Activated CD4-positive, alpha-beta memory T cell treated with anti-CD3 and anti-CD28 coated beads for 36 hours (primary cell): ENCODE measurements at regions not wholly inside any gene's neighbourhood (a gene's known extent, or its start where the extent isn't known, plus 50 kb on each side); places are given as distances from the start of the nearest gene placed in this dataset.

ENCODE experiments used
- CTCF ChIA-PET: fragments of 350-600 bp; sonication (Branson Sonifier 250); formaldehyde crosslinking; loops from one replicate; lab custom pipeline; 2021; ENCODE audit warnings: antibody characterized with exemption, inconsistent platforms; lab: Charles Lee
- POLR2A ChIA-PET: fragments of 350-600 bp; sonication (Branson Sonifier 250); formaldehyde crosslinking; loops from one replicate; lab custom pipeline; 2021; ENCODE audit warnings: antibody characterized with exemption; lab: Charles Lee
- DNase-seq: peaks from one replicate; pipeline ENCODE4 v3.0.0-alpha.2; 2020
- H3K27ac Mint-ChIP-seq: one replicate; pipeline ENCODE4 v1.8.0; 2021; ENCODE audit warnings: mixed read lengths
- H3K27me3 Mint-ChIP-seq: one replicate; pipeline ENCODE4 v1.8.0; 2021; ENCODE audit warnings: mixed read lengths
- H3K36me3 Mint-ChIP-seq: one replicate; pipeline ENCODE4 v1.8.0; 2021; ENCODE audit warnings: mixed read lengths
- H3K4me1 Mint-ChIP-seq: one replicate; pipeline ENCODE4 v1.8.0; 2021; ENCODE audit warnings: low read depth, mixed read lengths
- H3K4me3 Mint-ChIP-seq: one replicate; pipeline ENCODE4 v1.8.0; 2021; ENCODE audit warnings: mild to moderate bottlenecking, mixed read lengths
- H3K9me3 Mint-ChIP-seq: one replicate; pipeline ENCODE4 v1.8.0; 2021; ENCODE audit warnings: mixed read lengths
- intact Hi-C: fragments of 100-400 bp; cut with micrococcal nuclease; formaldehyde crosslinking; loops from one replicate; pipeline ENCODE4 v1.15.1; 2023

DNA sequence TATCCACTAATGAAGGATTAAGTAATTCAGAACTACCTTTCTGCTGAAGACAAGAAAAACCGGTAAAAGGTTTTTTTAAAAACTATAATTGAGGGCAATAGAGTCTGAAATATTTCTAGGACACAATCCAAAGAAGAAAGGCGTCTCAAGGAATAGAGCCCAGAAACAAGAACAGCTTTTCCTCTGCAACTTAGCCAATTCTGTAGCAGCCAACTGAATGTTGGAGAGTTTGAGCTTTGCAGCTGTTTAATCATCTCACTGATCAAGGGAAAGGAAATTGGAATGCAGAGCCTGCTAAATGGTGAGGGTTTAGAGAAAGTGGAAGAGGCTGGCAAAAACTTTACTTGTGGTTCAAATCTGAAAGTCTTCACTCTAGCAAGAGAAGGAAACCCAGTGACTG lies 818.9 kb downstream of the KCNT2 start:
- intact Hi-C loops = no loop called here
- no peaks in the 10 kb centered on the region for H3K4me1 Mint-ChIP-seq
- no peaks in the 10 kb centered on the region for H3K9me3 Mint-ChIP-seq
- H3K27me3 Mint-ChIP-seq = no peaks in the 10 kb centered on the region
- H3K27ac Mint-ChIP-seq = no peak overlapping the region
- POLR2A ChIA-PET = no interaction called here
- H3K4me3 Mint-ChIP-seq = no peak overlapping the region
- CTCF ChIA-PET = no interaction called here
- DNase-seq = no peak
- H3K36me3 Mint-ChIP-seq = no peaks in the 10 kb centered on the region

DNA sequence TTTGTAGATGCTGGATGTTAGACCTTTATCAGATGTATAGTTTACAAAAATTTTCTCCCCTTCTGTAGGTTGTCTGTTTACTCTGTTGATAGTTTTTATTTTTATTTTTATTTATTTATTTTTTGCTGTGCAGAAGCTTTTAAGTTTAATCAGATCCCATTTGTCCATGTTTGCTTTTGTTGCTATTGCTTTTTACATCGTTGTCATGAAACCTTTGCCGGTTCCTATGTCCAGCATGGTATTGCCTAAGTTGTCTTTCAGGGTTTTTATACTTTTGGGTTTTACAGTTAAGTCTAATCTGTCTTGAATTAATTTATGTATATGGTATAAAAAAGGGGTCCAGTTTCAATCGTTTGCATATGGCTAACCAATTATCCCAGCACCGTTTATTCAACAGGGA lies 819.5 kb downstream of the KCNT2 start:
- Mint-ChIP-seq H3K36me3 (no peaks in the 10 kb centered on the region), H3K9me3 (no peaks in the 10 kb centered on the region)
- intact Hi-C loops = no loop called here

DNA sequence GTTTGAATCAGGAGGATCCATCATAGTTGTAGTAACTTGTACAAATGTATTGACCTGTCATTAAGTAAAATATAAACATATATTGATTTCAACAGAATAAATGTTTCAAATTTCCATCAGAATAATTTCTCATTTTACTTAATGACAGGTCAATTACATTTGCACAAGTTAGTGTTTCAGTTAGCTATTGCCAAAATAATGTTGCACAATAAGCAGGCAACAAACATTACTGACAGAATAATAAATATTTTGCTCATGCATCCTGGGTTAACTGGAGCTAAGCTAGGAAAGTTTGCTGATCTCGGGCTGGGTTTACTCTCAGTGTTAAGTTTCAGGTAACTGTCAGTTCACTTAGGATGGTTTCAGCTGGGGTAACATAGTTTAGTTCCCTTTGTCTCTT lies 822.4 kb downstream of the KCNT2 start:
- DNase-seq = no peak
- POLR2A ChIA-PET = no interaction called here
- H3K4me3 Mint-ChIP-seq = no peak overlapping the region
- no peaks in the 10 kb centered on the region for H3K36me3 Mint-ChIP-seq
- intact Hi-C loops = no loop called here
- H3K9me3 Mint-ChIP-seq = no peaks in the 10 kb centered on the region
- H3K27ac Mint-ChIP-seq = no peak overlapping the region
- no peaks in the 10 kb centered on the region for H3K27me3 Mint-ChIP-seq
- CTCF ChIA-PET = no interaction called here
- no peaks in the 10 kb centered on the region for H3K4me1 Mint-ChIP-seq

More for the DNA sequence above, 819.5 kb downstream of the KCNT2 start:
- Mint-ChIP-seq H3K27me3 (no peaks in the 10 kb centered on the region), H3K4me1 (no peaks in the 10 kb centered on the region), H3K4me3 (no peak overlapping the region), H3K27ac (no peak overlapping the region)
- ChIA-PET POLR2A (no interaction called here), CTCF (no interaction called here)
- DNase-seq = no peak

DNA sequence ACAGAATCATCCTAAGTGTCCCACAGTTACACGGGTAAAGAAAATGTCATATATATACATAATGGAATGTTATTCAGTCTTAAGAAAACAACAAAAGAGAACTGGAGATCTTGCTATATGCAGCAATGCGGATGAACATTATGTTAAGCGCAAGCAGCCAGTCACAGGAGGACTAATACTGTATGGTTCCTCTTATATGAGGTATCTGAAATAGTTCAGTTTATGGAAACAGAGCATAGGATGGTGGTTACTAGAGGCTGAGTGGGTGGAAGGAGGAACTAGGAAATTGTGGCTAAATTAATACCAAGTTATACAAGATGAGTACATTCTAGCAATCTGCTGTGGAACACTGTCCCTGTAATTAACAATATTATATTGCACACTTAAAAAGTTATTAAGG lies 834.3 kb downstream of the KCNT2 start:
- POLR2A ChIA-PET = no interaction called here

DNA sequence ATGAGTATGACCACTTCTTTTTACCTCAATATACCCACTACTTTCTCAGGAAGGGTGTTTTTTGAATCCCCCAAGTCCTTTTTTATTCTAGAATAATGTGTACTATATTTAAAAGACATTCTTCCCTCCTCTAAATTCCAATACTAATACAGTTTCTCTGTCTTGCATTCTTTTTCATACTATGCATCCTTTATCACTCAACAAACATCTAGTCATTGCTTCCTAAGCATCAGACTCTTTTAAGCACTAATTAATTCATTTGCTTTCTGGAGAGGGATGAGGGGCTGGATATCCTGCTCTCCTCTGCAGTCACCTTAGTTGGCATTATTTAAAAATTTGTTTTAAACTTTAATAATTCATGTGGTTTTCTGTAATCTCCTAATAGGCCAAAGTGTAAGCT lies 838.8 kb downstream of the KCNT2 start:
- Mint-ChIP-seq H3K27ac (no peak overlapping the region), H3K9me3 (no peaks in the 10 kb centered on the region), H3K4me1 (no peaks in the 10 kb centered on the region), H3K36me3 (no peaks in the 10 kb centered on the region), H3K27me3 (no peaks in the 10 kb centered on the region), H3K4me3 (no peak overlapping the region)
- DNase-seq = no peak
- CTCF ChIA-PET = no interaction called here
- intact Hi-C loops = no loop called here
- POLR2A ChIA-PET = no interaction called here

More for the DNA sequence above, 834.3 kb downstream of the KCNT2 start:
- H3K4me1 Mint-ChIP-seq = no peaks in the 10 kb centered on the region
- no peak for DNase-seq
- no peaks in the 10 kb centered on the region for H3K36me3 Mint-ChIP-seq
- intact Hi-C loops = no loop called here
- no peaks in the 10 kb centered on the region for H3K27me3 Mint-ChIP-seq
- H3K4me3 Mint-ChIP-seq = no peak overlapping the region
- H3K27ac Mint-ChIP-seq = no peak overlapping the region
- no peaks in the 10 kb centered on the region for H3K9me3 Mint-ChIP-seq
- CTCF ChIA-PET = no interaction called here

DNA sequence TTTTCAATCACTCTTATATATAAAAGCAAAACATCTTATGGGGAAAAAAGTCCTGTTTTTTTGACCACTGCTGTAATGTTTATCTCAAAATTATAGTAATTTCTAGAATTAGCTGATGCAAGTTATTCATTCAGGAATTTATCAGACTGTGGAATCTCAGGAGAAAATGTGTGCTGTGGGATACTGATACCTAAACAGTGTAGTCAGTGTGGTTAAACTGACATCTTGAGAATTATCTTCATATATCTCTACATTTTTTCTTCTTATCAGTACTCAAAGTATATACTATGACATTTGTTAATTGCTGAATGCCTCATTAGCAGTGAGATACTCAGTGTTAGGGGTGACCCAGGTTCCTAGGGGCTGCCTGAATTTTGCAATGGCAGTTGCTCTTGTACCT lies 839.3 kb downstream of the KCNT2 start:
- no peaks in the 10 kb centered on the region for H3K27me3 Mint-ChIP-seq
- no peak for DNase-seq
- ChIA-PET CTCF (no interaction called here), POLR2A (no interaction called here)
- no peak overlapping the region for H3K27ac Mint-ChIP-seq
- intact Hi-C loops = no loop called here
- no peaks in the 10 kb centered on the region for H3K9me3 Mint-ChIP-seq
- no peaks in the 10 kb centered on the region for H3K4me1 Mint-ChIP-seq
- no peak overlapping the region for H3K4me3 Mint-ChIP-seq
- no peaks in the 10 kb centered on the region for H3K36me3 Mint-ChIP-seq

DNA sequence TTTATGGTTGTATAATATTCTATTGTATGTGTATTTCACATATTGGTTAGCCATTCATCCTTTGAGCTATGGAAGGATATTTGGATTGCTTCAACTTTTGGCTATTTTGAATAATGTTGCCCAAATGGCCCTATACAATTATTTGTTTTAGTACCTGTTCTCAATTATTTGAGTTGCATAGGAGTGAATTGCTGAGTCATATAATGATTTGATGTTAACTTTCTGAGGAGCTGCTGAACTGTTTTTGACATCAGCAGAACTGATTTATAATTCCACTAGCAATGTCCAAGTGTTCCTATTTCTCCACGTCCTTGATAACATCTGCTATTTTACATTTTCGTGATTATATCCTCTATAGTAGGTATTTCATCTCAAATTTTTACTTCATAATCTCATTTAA lies 839.9 kb downstream of the KCNT2 start:
- POLR2A ChIA-PET = no interaction called here
- H3K4me1 Mint-ChIP-seq = no peaks in the 10 kb centered on the region
- no peaks in the 10 kb centered on the region for H3K27me3 Mint-ChIP-seq
- CTCF ChIA-PET = no interaction called here
- H3K9me3 Mint-ChIP-seq = no peaks in the 10 kb centered on the region
- intact Hi-C loops = no loop called here
- H3K36me3 Mint-ChIP-seq = no peaks in the 10 kb centered on the region
- no peak overlapping the region for H3K27ac Mint-ChIP-seq
- no peak overlapping the region for H3K4me3 Mint-ChIP-seq
- DNase-seq = no peak

DNA sequence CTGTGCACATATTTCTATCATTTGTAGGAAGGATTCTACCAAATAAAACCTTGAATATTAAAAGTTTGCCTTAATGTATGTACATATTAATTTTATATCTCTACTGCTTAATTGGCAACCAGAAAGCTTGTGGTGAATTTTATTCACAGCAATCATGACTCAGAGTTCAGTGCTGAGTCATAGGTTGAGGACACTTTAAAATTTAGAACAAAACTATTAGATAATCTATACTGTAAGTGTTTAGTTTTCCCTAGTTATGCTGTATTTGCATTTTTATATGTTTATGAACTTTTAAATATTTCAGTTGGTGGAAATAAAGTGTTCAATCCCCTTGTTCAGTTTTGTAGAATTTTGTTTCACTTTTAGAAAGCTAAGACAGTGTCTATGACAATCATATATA lies 841.5 kb downstream of the KCNT2 start:
- Mint-ChIP-seq H3K4me1 (no peaks in the 10 kb centered on the region), H3K36me3 (no peaks in the 10 kb centered on the region), H3K27ac (no peak overlapping the region), H3K27me3 (no peaks in the 10 kb centered on the region), H3K9me3 (no peaks in the 10 kb centered on the region), H3K4me3 (no peak overlapping the region)
- ChIA-PET CTCF (no interaction called here), POLR2A (no interaction called here)
- intact Hi-C loops = no loop called here
- DNase-seq = no peak

DNA sequence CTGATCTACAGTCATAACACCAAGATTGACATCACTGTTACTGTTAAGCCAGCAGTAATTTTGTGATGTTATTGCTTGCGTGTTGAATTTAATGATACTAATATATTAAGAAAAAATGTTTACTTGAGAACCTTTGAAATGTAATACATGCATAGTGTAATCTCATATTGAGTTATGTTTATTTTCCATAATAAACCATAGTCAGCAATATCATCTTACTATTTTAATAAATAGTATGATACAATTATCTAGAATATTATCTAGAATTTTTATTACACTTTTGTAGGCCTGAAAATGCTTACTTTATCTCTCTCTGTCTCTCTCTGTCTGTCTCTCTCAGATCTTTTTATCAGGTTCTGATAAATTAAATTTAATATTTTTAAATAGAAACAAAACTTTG lies 843.1 kb downstream of the KCNT2 start:
- H3K36me3 Mint-ChIP-seq = no peaks in the 10 kb centered on the region
- ChIA-PET POLR2A (no interaction called here), CTCF (no interaction called here)
- no peak for DNase-seq
- no peak overlapping the region for H3K27ac Mint-ChIP-seq
- intact Hi-C loops = no loop called here
- no peaks in the 10 kb centered on the region for H3K4me1 Mint-ChIP-seq
- H3K27me3 Mint-ChIP-seq = no peaks in the 10 kb centered on the region
- no peak overlapping the region for H3K4me3 Mint-ChIP-seq
- H3K9me3 Mint-ChIP-seq = no peaks in the 10 kb centered on the region

DNA sequence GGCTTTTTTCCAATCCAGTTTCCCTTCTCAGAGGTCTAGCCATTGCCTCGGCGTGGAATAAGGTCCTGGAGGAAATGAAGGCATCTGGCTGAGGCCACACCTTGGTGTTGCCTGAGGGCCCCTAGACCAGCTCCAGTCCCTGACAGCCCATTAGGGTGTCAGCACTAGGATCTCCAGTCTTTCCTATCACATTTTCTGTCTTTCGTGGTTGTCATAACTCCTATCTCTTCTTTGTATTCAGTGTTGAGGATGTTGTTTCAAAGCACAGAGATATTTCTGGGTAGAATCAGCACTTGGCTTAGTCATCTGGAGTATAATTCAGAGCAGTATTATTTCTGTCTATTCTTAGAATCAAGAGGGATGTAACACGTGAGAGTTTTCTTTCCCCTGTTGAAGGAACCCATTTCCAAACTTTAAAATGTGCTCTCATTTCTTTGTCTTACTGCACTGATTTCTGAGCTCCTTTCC lies 844.3 kb downstream of the KCNT2 start:
- intact Hi-C loops = no loop called here
- no peak overlapping the region for H3K4me3 Mint-ChIP-seq
- H3K4me1 Mint-ChIP-seq = no peaks in the 10 kb centered on the region
- H3K27ac Mint-ChIP-seq = no peak overlapping the region
- no peaks in the 10 kb centered on the region for H3K9me3 Mint-ChIP-seq
- no peaks in the 10 kb centered on the region for H3K36me3 Mint-ChIP-seq
- ChIA-PET CTCF (no interaction called here), POLR2A (interaction anchor here (0.6 kb wide), 1 partner anchor 124 kb away, joined by 3 read pairs; no protein-coding TSS in a partner anchor)
- no peaks in the 10 kb centered on the region for H3K27me3 Mint-ChIP-seq
- DNase-seq = no peak

DNA sequence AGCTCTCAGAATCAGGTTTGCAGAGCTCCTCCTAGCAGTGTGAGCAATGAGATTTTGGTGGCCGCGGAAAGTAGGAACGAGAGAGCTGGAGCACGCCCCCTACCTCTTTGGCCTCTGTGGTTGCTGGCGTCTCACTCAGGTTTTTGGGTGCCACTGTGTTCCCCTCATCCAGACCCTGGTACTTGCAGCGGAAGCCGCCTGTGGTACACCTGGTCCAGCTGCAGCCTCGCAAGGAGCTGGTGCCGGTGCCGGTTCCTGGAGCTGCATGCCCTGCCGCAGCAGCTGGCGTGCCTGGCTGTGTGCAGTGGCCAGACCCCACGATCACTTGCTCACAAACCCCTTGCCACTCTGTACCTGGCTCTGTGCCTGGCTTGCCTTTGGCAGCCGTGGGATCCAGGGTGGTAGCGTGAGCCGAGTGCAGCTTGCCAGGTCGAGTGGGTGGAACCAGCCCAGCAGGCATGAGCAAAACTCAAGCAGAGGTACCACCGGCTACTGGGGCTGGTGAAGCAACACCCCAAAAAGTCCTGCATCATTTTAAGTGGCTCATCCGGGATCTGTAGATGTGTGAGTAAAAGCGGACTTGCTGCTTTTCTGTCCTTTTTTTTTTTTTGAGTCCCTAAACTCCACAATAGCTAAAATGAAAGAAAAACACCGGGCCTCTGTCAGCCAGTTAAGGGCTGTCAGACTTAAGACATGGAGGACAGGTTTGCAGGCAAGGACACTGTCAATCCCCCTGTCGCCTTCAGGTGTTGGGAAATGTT lies 844.9 kb downstream of the KCNT2 start:
- Mint-ChIP-seq H3K4me3 (no peak overlapping the region), H3K36me3 (no peaks in the 10 kb centered on the region), H3K27me3 (no peaks in the 10 kb centered on the region), H3K4me1 (no peaks in the 10 kb centered on the region), H3K9me3 (no peaks in the 10 kb centered on the region), H3K27ac (no peak overlapping the region)
- intact Hi-C loops = no loop called here
- POLR2A ChIA-PET = no interaction called here
- no peak for DNase-seq
- CTCF ChIA-PET = no interaction called here

DNA sequence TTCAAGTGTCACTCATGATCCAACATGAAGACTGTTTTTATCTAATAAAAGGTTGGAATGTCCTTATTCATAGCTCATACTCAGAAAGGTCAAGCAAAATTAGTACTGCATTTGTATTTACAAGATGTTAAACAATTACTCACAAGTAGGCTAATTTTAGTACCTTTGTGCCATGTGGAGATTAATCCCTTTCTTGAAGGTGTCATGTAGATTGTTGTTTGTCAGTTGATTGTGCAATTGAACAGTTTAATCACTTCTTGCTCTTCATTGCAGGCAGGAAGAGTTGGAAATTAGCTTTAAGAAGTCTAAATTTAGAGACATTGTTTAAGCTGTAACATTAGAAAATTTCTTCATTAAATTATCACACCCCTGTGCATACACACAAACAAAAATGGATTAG lies 847.1 kb downstream of the KCNT2 start:
- no peak for DNase-seq
- CTCF ChIA-PET = no interaction called here
- Mint-ChIP-seq H3K27me3 (no peaks in the 10 kb centered on the region), H3K4me1 (no peaks in the 10 kb centered on the region), H3K4me3 (no peak overlapping the region), H3K36me3 (no peaks in the 10 kb centered on the region), H3K27ac (no peak overlapping the region), H3K9me3 (no peaks in the 10 kb centered on the region)
- POLR2A ChIA-PET = no interaction called here
- intact Hi-C loops = no loop called here

DNA sequence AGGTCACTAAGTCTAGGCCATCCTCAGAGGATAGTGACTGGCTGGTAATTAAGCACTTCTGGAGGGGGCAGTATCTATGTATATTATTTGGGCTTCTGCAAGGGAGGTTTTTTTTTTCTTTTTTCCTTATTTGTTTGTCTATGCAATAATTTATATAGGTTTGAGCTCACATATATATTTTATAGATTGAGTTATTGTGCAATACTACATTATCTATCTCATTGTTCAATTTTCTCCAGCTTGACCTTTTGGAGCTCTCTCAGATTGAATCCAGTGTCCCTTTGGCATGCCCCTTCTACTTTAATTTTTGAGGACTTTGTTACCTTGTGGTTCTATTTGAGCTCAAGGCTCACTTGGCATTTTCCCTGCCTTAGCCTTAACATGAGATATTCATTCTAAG lies 852.1 kb downstream of the KCNT2 start:
- intact Hi-C loops = no loop called here
- Mint-ChIP-seq H3K4me3 (no peak overlapping the region), H3K27ac (no peak overlapping the region), H3K9me3 (no peaks in the 10 kb centered on the region), H3K36me3 (no peaks in the 10 kb centered on the region), H3K27me3 (no peaks in the 10 kb centered on the region), H3K4me1 (no peaks in the 10 kb centered on the region)
- DNase-seq = no peak
- ChIA-PET POLR2A (no interaction called here), CTCF (no interaction called here)
